ENCODE measurements at regions not wholly inside any gene's neighbourhood (a gene's known extent, or its start where the extent isn't known, plus 50 kb on each side); places are given as distances from the start of the nearest gene placed in this dataset.

DNA sequence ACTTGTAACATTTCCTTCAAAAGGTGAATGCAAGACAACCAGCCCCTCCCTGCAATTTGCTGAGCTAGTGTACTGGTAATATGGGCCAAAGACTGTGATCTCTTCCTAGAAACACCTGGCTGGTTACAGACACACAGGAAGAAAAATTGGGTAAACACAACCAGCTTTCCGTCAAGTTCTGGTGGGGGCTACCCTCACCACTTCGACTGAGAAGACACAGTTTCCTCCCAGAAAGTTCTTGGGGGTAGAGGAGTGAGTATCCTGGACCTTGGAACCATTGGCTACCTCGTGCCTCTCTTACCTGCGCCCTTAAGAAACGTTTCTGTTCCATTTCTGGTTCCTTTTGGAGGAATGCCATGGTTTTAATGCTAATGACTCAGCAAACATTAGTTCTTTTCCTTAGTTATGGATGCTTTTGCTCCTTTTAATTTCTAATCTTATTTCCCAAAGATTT lies 120.9 kb upstream of the DLX2 start:
- Mint-ChIP-seq H3K4me3 (no peak overlapping the region), H3K9me3 (no peaks in the 10 kb centered on the region), H3K27ac (no peak overlapping the region), H3K27me3 (ENCODE audit: low read depth) (no peaks in the 10 kb centered on the region), H3K36me3 (no peaks in the 10 kb centered on the region), H3K4me1 (peaks cover 11% of the 10 kb centered on the region)
- no peak for DNase-seq (ENCODE audit: low spot score in 2 of 2, unreplicated experiment in 2 of 2)
- no peak for TF ChIP-seq CTCF (IDR thresholded peaks at IDR 0.05; ENCODE audit: unreplicated experiment)

GRCh38 chr2:172225786-172226185 lies 123.1 kb upstream of the DLX2 start:
- H3K27me3 Mint-ChIP-seq (ENCODE audit: low read depth) = no peaks in the 10 kb centered on the region
- H3K4me1 Mint-ChIP-seq = peaks cover 28% of the 10 kb centered on the region
- no peak for TF ChIP-seq CTCF (IDR thresholded peaks at IDR 0.05; ENCODE audit: unreplicated experiment)
- H3K36me3 Mint-ChIP-seq = no peaks in the 10 kb centered on the region
- no peaks in the 10 kb centered on the region for H3K9me3 Mint-ChIP-seq
- no peak for DNase-seq (ENCODE audit: low spot score in 2 of 2, unreplicated experiment in 2 of 2)
- no peak overlapping the region for H3K27ac Mint-ChIP-seq
- H3K4me3 Mint-ChIP-seq = no peak overlapping the region

GRCh38 chr2:172226244-172227061 lies 123.8 kb upstream of the DLX2 start:
- Mint-ChIP-seq H3K9me3 (no peaks in the 10 kb centered on the region), H3K36me3 (no peaks in the 10 kb centered on the region), H3K4me1 (peaks cover 35% of the 10 kb centered on the region), H3K27ac (no peak overlapping the region), H3K27me3 (ENCODE audit: low read depth) (no peaks in the 10 kb centered on the region), H3K4me3 (no peak overlapping the region)
- TF ChIP-seq CTCF (IDR thresholded peaks at IDR 0.05; ENCODE audit: unreplicated experiment) = no peak
- DNase-seq (ENCODE audit: low spot score in 2 of 2, unreplicated experiment in 2 of 2) = no peak

- Mint-ChIP-seq H3K27me3 (ENCODE audit: low read depth) (no peaks in the 10 kb centered on the region), H3K4me3 (no peak overlapping the region), H3K27ac (peak overlapping the region; percentile 86), H3K36me3 (no peaks in the 10 kb centered on the region), H3K4me1 (peaks cover 47% of the 10 kb centered on the region), H3K9me3 (no peaks in the 10 kb centered on the region)
- TF ChIP-seq CTCF (IDR thresholded peaks at IDR 0.05; ENCODE audit: unreplicated experiment) = no peak
- no peak for DNase-seq (ENCODE audit: low spot score in 2 of 2, unreplicated experiment in 2 of 2)
These were observed 125.0 kb upstream of the DLX2 start for GRCh38 chr2:172227719-172228118.

DNA sequence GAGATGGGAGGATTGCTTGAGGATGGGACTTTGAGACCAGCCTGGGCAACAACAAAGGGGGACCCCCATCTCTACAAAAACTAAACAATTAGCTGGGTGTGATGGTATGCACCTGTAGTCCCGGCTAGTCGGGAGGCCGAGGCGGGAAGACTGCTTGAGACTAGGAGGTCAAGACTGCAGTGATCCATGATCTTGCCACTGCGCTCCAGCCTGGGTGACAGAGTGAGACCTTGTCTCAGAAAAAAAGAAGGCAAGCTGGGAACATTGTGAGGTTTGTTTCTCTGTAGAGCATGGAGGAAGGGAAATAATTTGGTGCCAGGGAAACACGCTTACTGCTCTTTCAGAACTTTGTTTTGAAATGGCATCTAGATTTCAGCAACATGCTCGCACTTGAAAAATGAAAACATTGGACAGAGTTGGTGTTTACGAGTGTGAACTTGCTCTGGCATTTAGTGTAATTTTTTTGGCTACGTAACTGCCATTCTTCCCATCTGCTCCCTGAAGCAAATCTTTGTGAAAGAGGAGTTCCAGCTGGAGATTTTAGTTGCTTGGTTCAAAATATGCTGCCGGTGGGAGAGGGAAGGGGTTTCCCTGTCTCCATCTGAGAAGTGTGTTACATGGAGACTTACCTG lies 125.6 kb upstream of the DLX2 start:
- DNase-seq (ENCODE audit: low spot score in 2 of 2, unreplicated experiment in 2 of 2) = no peak
- H3K27me3 Mint-ChIP-seq (ENCODE audit: low read depth) = peaks cover under 1% of the 10 kb centered on the region
- no peak for TF ChIP-seq CTCF (IDR thresholded peaks at IDR 0.05; ENCODE audit: unreplicated experiment)
- peak overlapping the region; percentile 86 for H3K27ac Mint-ChIP-seq
- no peaks in the 10 kb centered on the region for H3K9me3 Mint-ChIP-seq
- H3K36me3 Mint-ChIP-seq = no peaks in the 10 kb centered on the region
- no peak overlapping the region for H3K4me3 Mint-ChIP-seq
- H3K4me1 Mint-ChIP-seq = peaks cover 53% of the 10 kb centered on the region
